ENCODE measurements at regions not wholly inside any gene's neighbourhood (a gene's known extent, or its start where the extent isn't known, plus 50 kb on each side); places are given as distances from the start of the nearest gene placed in this dataset.

GRCh38 chr2:43008388-43008787, 216.0 kb upstream of the HAAO start:
- TF ChIP-seq, protein P1, sequence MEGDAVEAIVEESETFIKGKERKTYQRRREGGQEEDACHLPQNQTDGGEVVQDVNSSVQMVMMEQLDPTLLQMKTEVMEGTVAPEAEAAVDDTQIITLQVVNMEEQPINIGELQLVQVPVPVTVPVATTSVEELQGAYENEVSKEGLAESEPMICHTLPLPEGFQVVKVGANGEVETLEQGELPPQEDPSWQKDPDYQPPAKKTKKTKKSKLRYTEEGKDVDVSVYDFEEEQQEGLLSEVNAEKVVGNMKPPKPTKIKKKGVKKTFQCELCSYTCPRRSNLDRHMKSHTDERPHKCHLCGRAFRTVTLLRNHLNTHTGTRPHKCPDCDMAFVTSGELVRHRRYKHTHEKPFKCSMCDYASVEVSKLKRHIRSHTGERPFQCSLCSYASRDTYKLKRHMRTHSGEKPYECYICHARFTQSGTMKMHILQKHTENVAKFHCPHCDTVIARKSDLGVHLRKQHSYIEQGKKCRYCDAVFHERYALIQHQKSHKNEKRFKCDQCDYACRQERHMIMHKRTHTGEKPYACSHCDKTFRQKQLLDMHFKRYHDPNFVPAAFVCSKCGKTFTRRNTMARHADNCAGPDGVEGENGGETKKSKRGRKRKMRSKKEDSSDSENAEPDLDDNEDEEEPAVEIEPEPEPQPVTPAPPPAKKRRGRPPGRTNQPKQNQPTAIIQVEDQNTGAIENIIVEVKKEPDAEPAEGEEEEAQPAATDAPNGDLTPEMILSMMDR (IDR thresholded peaks at IDR 0.05) = no peak
- TF ChIP-seq POLR2AphosphoS5 (IDR thresholded peaks at IDR 0.05) (no peak), POLR2A (IDR thresholded peaks at IDR 0.05) (no peak)

Measured in transverse colon (tissue), 4 donors.